Activated T-cell treated with anti-CD3 and anti-CD28 coated beads, Interleukin-2, amount 50 U/mL, for 72 hours (primary cell): ENCODE measurements at regions not wholly inside any gene's neighbourhood (a gene's known extent, or its start where the extent isn't known, plus 50 kb on each side); places are given as distances from the start of the nearest gene placed in this dataset.

Experiments
- ATAC-seq, 2 donors: fragments of 150-1000 bp; cut with Tn5 transposase; replicated peaks in 1 of 2; 2 replicates each; pipeline ENCODE4 v1.10.0; 2021; ENCODE audit warnings: moderate library complexity in 2 of 2, mild to moderate bottlenecking in 1 of 2
- DNase-seq, 2 donors: peaks; one replicate each; pipeline ENCODE4 v3.0.0; 2021 to 2022; ENCODE audit warnings: mixed read lengths in 1 of 2
- H3K27ac Mint-ChIP-seq: one replicate; pipeline ENCODE4 v1.8.0; 2022; ENCODE audit warnings: mild to moderate bottlenecking, moderate library complexity, mixed read lengths
- H3K27me3 Mint-ChIP-seq: one replicate; pipeline ENCODE4 v1.8.0; 2022; ENCODE audit warnings: low read depth, mixed read lengths
- H3K36me3 Mint-ChIP-seq, 2 donors: one replicate each; pipeline ENCODE4 v1.8.0; 2022; ENCODE audit warnings: mixed read lengths in 2 of 2, mild to moderate bottlenecking in 1 of 2; ENCODE audit not compliant: insufficient read depth in 2 of 2
- H3K4me1 Mint-ChIP-seq: one replicate; pipeline ENCODE4 v1.8.0; 2022; ENCODE audit warnings: low read depth, mixed read lengths
- H3K4me3 Mint-ChIP-seq, 2 donors: one replicate each; pipeline ENCODE4 v1.8.0; 2022; ENCODE audit warnings: mild to moderate bottlenecking in 2 of 2, mixed read lengths in 2 of 2, moderate library complexity in 2 of 2
- H3K9me3 Mint-ChIP-seq, 2 donors: one replicate each; pipeline ENCODE4 v1.8.0; 2022; ENCODE audit warnings: mixed read lengths in 2 of 2

- H3K27me3 Mint-ChIP-seq, result no peaks in the 10 kb centered on the region
- DNase-seq, result no peak
- H3K4me1 Mint-ChIP-seq, result no peaks in the 10 kb centered on the region
- ATAC-seq, result no peak
- no peaks in the 10 kb centered on the region for H3K36me3 Mint-ChIP-seq
- H3K27ac Mint-ChIP-seq, result no peak overlapping the region
- H3K4me3 Mint-ChIP-seq, result no peak overlapping the region
- peaks cover 0 to 6% of the 10 kb centered on the region in 2 donors for H3K9me3 Mint-ChIP-seq
Measured at GRCh38 chr5:164553851-164554250, 1048.4 kb downstream of the MAT2B start.

GRCh38 chr5:164555809-164556208, 1050.4 kb downstream of the MAT2B start:
- Mint-ChIP-seq H3K27ac (no peak overlapping the region), H3K9me3 (peaks cover 0 to 4% of the 10 kb centered on the region in 2 donors), H3K4me1 (no peaks in the 10 kb centered on the region), H3K4me3 (no peak overlapping the region), H3K36me3 (no peaks in the 10 kb centered on the region), H3K27me3 (no peaks in the 10 kb centered on the region)
- ATAC-seq (no peak), DNase-seq (no peak)

GRCh38 chr5:164560216-164560615, 1054.8 kb downstream of the MAT2B start:
- H3K36me3 Mint-ChIP-seq, result no peaks in the 10 kb centered on the region
- H3K4me3 Mint-ChIP-seq, result no peak overlapping the region
- no peaks in the 10 kb centered on the region for H3K27me3 Mint-ChIP-seq
- H3K9me3 Mint-ChIP-seq, result peaks cover 0 to 4% of the 10 kb centered on the region in 2 donors
- no peaks in the 10 kb centered on the region for H3K4me1 Mint-ChIP-seq
- no peak for DNase-seq
- ATAC-seq, result no peak
- H3K27ac Mint-ChIP-seq, result no peak overlapping the region

GRCh38 chr5:164561933-164562872, 1056.8 kb downstream of the MAT2B start:
- Mint-ChIP-seq H3K4me1 (no peaks in the 10 kb centered on the region), H3K27ac (no peak overlapping the region), H3K27me3 (no peaks in the 10 kb centered on the region), H3K36me3 (no peaks in the 10 kb centered on the region), H3K9me3 (peaks cover under 1 to 3% of the 10 kb centered on the region in 2 donors), H3K4me3 (no peak overlapping the region)
- DNase-seq (no peak), ATAC-seq (no peak)

GRCh38 chr5:164563370-164563769, 1058.0 kb downstream of the MAT2B start:
- Mint-ChIP-seq H3K4me3 (no peak overlapping the region), H3K9me3 (peaks cover 0 to 3% of the 10 kb centered on the region in 2 donors), H3K27ac (no peak overlapping the region), H3K36me3 (no peaks in the 10 kb centered on the region), H3K27me3 (no peaks in the 10 kb centered on the region), H3K4me1 (no peaks in the 10 kb centered on the region)
- no peak for ATAC-seq
- DNase-seq, result no peak

- DNase-seq (no peak), ATAC-seq (no peak)
- no peaks in the 10 kb centered on the region for H3K36me3 Mint-ChIP-seq
- H3K27ac Mint-ChIP-seq, result no peak overlapping the region
- H3K9me3 Mint-ChIP-seq, result peaks cover 2 to 5% of the 10 kb centered on the region in 2 donors
- H3K4me3 Mint-ChIP-seq, result no peak overlapping the region
- no peaks in the 10 kb centered on the region for H3K27me3 Mint-ChIP-seq
- no peaks in the 10 kb centered on the region for H3K4me1 Mint-ChIP-seq
Measured at GRCh38 chr5:164573397-164573796, 1068.0 kb downstream of the MAT2B start.

- H3K27me3 Mint-ChIP-seq, result no peaks in the 10 kb centered on the region
- no peak for DNase-seq
Measured at GRCh38 chr5:164577201-164577600, 1071.8 kb downstream of the MAT2B start.

GRCh38 chr5:164577742-164578141, 1072.3 kb downstream of the MAT2B start:
- Mint-ChIP-seq H3K27ac (no peak overlapping the region), H3K4me3 (no peak overlapping the region), H3K36me3 (no peaks in the 10 kb centered on the region), H3K4me1 (no peaks in the 10 kb centered on the region), H3K27me3 (no peaks in the 10 kb centered on the region), H3K9me3 (no peaks in the 10 kb centered on the region)
- no peak for ATAC-seq
- no peak for DNase-seq

More at GRCh38 chr5:164577201-164577600, 1071.8 kb downstream of the MAT2B start:
- Mint-ChIP-seq H3K4me3 (no peak overlapping the region), H3K27ac (no peak overlapping the region), H3K9me3 (no peaks in the 10 kb centered on the region), H3K36me3 (no peaks in the 10 kb centered on the region), H3K4me1 (no peaks in the 10 kb centered on the region)
- no peak for ATAC-seq

- ATAC-seq (no peak), DNase-seq (no peak)
- Mint-ChIP-seq H3K4me1 (no peaks in the 10 kb centered on the region), H3K27ac (no peak overlapping the region), H3K9me3 (no peaks in the 10 kb centered on the region), H3K27me3 (no peaks in the 10 kb centered on the region), H3K4me3 (no peak overlapping the region), H3K36me3 (no peaks in the 10 kb centered on the region)
Measured at GRCh38 chr5:164578401-164578800, 1073.0 kb downstream of the MAT2B start.

- ATAC-seq, result no peak
- no peaks in the 10 kb centered on the region for H3K36me3 Mint-ChIP-seq
Measured at GRCh38 chr5:164578911-164579310, 1073.5 kb downstream of the MAT2B start.

GRCh38 chr5:164580155-164580554, 1074.7 kb downstream of the MAT2B start:
- H3K4me3 Mint-ChIP-seq, result no peak overlapping the region
- no peak for ATAC-seq
- H3K27me3 Mint-ChIP-seq, result no peaks in the 10 kb centered on the region
- peaks cover 0 to 1% of the 10 kb centered on the region in 2 donors for H3K9me3 Mint-ChIP-seq
- no peaks in the 10 kb centered on the region for H3K36me3 Mint-ChIP-seq
- H3K27ac Mint-ChIP-seq, result no peak overlapping the region
- no peaks in the 10 kb centered on the region for H3K4me1 Mint-ChIP-seq
- no peak for DNase-seq

More at GRCh38 chr5:164578911-164579310, 1073.5 kb downstream of the MAT2B start:
- Mint-ChIP-seq H3K9me3 (no peaks in the 10 kb centered on the region), H3K27me3 (no peaks in the 10 kb centered on the region), H3K4me3 (no peak overlapping the region), H3K27ac (no peak overlapping the region), H3K4me1 (no peaks in the 10 kb centered on the region)
- no peak for DNase-seq

- Mint-ChIP-seq H3K9me3 (peaks cover 0 to 3% of the 10 kb centered on the region in 2 donors), H3K4me1 (no peaks in the 10 kb centered on the region), H3K4me3 (no peak overlapping the region), H3K36me3 (no peaks in the 10 kb centered on the region), H3K27ac (no peak overlapping the region), H3K27me3 (no peaks in the 10 kb centered on the region)
- no peak for ATAC-seq
- DNase-seq, result no peak
Measured at GRCh38 chr5:164581889-164582288, 1076.5 kb downstream of the MAT2B start.

GRCh38 chr5:164593982-164594381, 1088.6 kb downstream of the MAT2B start:
- H3K9me3 Mint-ChIP-seq, result peaks cover 0 to 3% of the 10 kb centered on the region in 2 donors
- H3K27ac Mint-ChIP-seq, result no peak overlapping the region
- ATAC-seq (no peak), DNase-seq (no peak)
- no peaks in the 10 kb centered on the region for H3K36me3 Mint-ChIP-seq
- no peak overlapping the region for H3K4me3 Mint-ChIP-seq
- H3K4me1 Mint-ChIP-seq, result no peaks in the 10 kb centered on the region
- no peaks in the 10 kb centered on the region for H3K27me3 Mint-ChIP-seq
